ENCODE measurements at regions not wholly inside any gene's neighbourhood (a gene's known extent, or its start where the extent isn't known, plus 50 kb on each side); places are given as distances from the start of the nearest gene placed in this dataset.

GRCh38 chr6:40917603-40918002 lies 121.4 kb downstream of the UNC5CL start:
- TF ChIP-seq GATA3 (IDR thresholded peaks at IDR 0.05; ENCODE audit: low read depth, low read length): no peak
- no peak for TF ChIP-seq GATA2 (IDR thresholded peaks at IDR 0.05; ENCODE audit: low read depth, low read length)

Measured in SH-SY5Y (cell line).